ENCODE measurements at regions not wholly inside any gene's neighbourhood (a gene's known extent, or its start where the extent isn't known, plus 50 kb on each side); places are given as distances from the start of the nearest gene placed in this dataset.

GRCh38 chr3:45320986-45321385, 67.4 kb upstream of the LARS2 start:
- Histone ChIP-seq H3K27ac (no peak overlapping the region), H3K9me3 (no peaks in the 10 kb centered on the region), H3K36me3 (no peaks in the 10 kb centered on the region), H3K4me3 (no peak overlapping the region), H3K4me1 (no peaks in the 10 kb centered on the region), H3K27me3 (no peaks in the 10 kb centered on the region)
- TF ChIP-seq CTCF (IDR thresholded peaks at IDR 0.05), result no peak
- no peak for TF ChIP-seq POLR2A (IDR thresholded peaks at IDR 0.05)
- TF ChIP-seq POLR2AphosphoS5 (IDR thresholded peaks at IDR 0.05), result no peak
- no peak for DNase-seq (ENCODE audit: low spot score in 2 of 2)
- intact Hi-C loops (cut with DNase I; ENCODE audit: low total_unique reads), result loop anchor here (1.0 kb wide), 1 partner anchor 26 kb away; no protein-coding TSS in a partner anchor

- Histone ChIP-seq H3K27me3 (no peaks in the 10 kb centered on the region), H3K9me3 (no peaks in the 10 kb centered on the region), H3K4me1 (no peaks in the 10 kb centered on the region), H3K27ac (no peak overlapping the region), H3K36me3 (no peaks in the 10 kb centered on the region), H3K4me3 (no peak overlapping the region)
- intact Hi-C loops (cut with DNase I; ENCODE audit: low total_unique reads), result loop anchor here (1.0 kb wide), 1 partner anchor 26 kb away; no protein-coding TSS in a partner anchor
- TF ChIP-seq POLR2AphosphoS5 (IDR thresholded peaks at IDR 0.05) (no peak), CTCF (IDR thresholded peaks at IDR 0.05) (no peak), POLR2A (IDR thresholded peaks at IDR 0.05) (no peak)
- peak in 1 of 2 donors; percentile 22 for DNase-seq (ENCODE audit: low spot score in 2 of 2)
Observed at GRCh38 chr3:45321607-45322391, 66.6 kb upstream of the LARS2 start.

- intact Hi-C loops (cut with DNase I; ENCODE audit: low total_unique reads), result no loop called here
- H3K27ac ChIP-seq, result no peak overlapping the region
- H3K4me1 ChIP-seq, result no peaks in the 10 kb centered on the region
- TF ChIP-seq POLR2AphosphoS5 (IDR thresholded peaks at IDR 0.05), result no peak
- TF ChIP-seq CTCF (IDR thresholded peaks at IDR 0.05), result no peak
- TF ChIP-seq POLR2A (IDR thresholded peaks at IDR 0.05), result no peak
- no peaks in the 10 kb centered on the region for H3K36me3 ChIP-seq
- no peak for DNase-seq (ENCODE audit: low spot score in 2 of 2)
- no peaks in the 10 kb centered on the region for H3K9me3 ChIP-seq
- H3K4me3 ChIP-seq, result no peak overlapping the region
- H3K27me3 ChIP-seq, result no peaks in the 10 kb centered on the region
Observed at GRCh38 chr3:45322616-45323015, 65.8 kb upstream of the LARS2 start.

GRCh38 chr3:45325676-45326075, 62.7 kb upstream of the LARS2 start:
- no peak for TF ChIP-seq POLR2A (IDR thresholded peaks at IDR 0.05)
- no peak for TF ChIP-seq CTCF (IDR thresholded peaks at IDR 0.05)
- no peak for TF ChIP-seq POLR2AphosphoS5 (IDR thresholded peaks at IDR 0.05)
- H3K4me1 ChIP-seq, result no peaks in the 10 kb centered on the region
- intact Hi-C loops (cut with DNase I; ENCODE audit: low total_unique reads), result no loop called here
- H3K36me3 ChIP-seq, result no peaks in the 10 kb centered on the region
- H3K27me3 ChIP-seq, result no peaks in the 10 kb centered on the region
- no peak overlapping the region for H3K4me3 ChIP-seq
- no peak for DNase-seq (ENCODE audit: low spot score in 2 of 2)
- H3K9me3 ChIP-seq, result no peaks in the 10 kb centered on the region
- H3K27ac ChIP-seq, result no peak overlapping the region

- Histone ChIP-seq H3K4me1 (no peaks in the 10 kb centered on the region), H3K4me3 (no peak overlapping the region), H3K36me3 (no peaks in the 10 kb centered on the region), H3K9me3 (no peaks in the 10 kb centered on the region), H3K27ac (no peak overlapping the region), H3K27me3 (no peaks in the 10 kb centered on the region)
- no peak for DNase-seq (ENCODE audit: low spot score in 2 of 2)
- TF ChIP-seq POLR2AphosphoS5 (IDR thresholded peaks at IDR 0.05), result no peak
- TF ChIP-seq POLR2A (IDR thresholded peaks at IDR 0.05), result no peak
- intact Hi-C loops (cut with DNase I; ENCODE audit: low total_unique reads), result no loop called here
Observed at GRCh38 chr3:45329761-45330305, 58.5 kb upstream of the LARS2 start.

All from breast epithelium (tissue), 4 donors.